Esophagus muscularis mucosa (tissue), 4 donors: ENCODE measurements at regions not wholly inside any gene's neighbourhood (a gene's known extent, or its start where the extent isn't known, plus 50 kb on each side); places are given as distances from the start of the nearest gene placed in this dataset.

Experiments
- DNase-seq: peaks from one replicate; pipeline ENCODE4 v3.0.0-alpha.2; 2017; ENCODE audit errors: extremely low spot score
- H3K27ac ChIP-seq, 4 donors: fragments of 200-600 bp; sonication (generic); replicated peaks in 1 of 4; 1 replicate in 3 of 4; 2 replicates in 1 of 4; pipeline ENCODE4 v1.5.1; 2016 to 2019; ENCODE audit warnings: mild to moderate bottlenecking in 1 of 4
- H3K27me3 ChIP-seq, 4 donors: fragments of 200-600 bp; sonication (generic); one replicate each; pipeline versions ENCODE4 v1.5.1 to v1.6.0; 2016 to 2019
- H3K36me3 ChIP-seq, 4 donors: fragments of 200-600 bp; sonication (generic); one replicate each; pipeline ENCODE4 v1.5.1; 2016 to 2019
- H3K4me1 ChIP-seq, 4 donors: fragments of 200-600 bp; sonication (generic); one replicate each; pipeline ENCODE4 v1.5.1; 2016 to 2019
- H3K4me3 ChIP-seq, 4 donors: fragments of 200-600 bp; sonication (generic); 1 replicate in 2 of 4; 2 replicates in 2 of 4; pipeline ENCODE4 v1.5.1; 2016 to 2019; ENCODE audit warnings: mild to moderate bottlenecking in 4 of 4, moderate library complexity in 1 of 4
- H3K9me3 ChIP-seq, 4 donors: fragments of 200-600 bp; sonication (generic); 1 replicate in 3 of 4; 2 replicates in 1 of 4; pipeline ENCODE4 v1.5.1; 2016 to 2019
- EP300 ChIP-seq: sonication (generic); formaldehyde crosslinking; IDR thresholded peaks from one replicate; pipeline ENCODE4 v1.6.1; 2017; ENCODE audit warnings: antibody characterized with exemption
- POLR2A ChIP-seq: fragments of 450-650 bp; IDR thresholded peaks from one replicate; pipeline ENCODE4 v1.6.1; 2017; ENCODE audit warnings: antibody characterized with exemption, moderate library complexity, mild to moderate bottlenecking, low read depth
- POLR2AphosphoS5 ChIP-seq, 2 donors: sonication (generic); formaldehyde crosslinking; IDR thresholded peaks; one replicate each; pipeline ENCODE4 v1.6.1; 2017; ENCODE audit warnings: antibody characterized with exemption in 2 of 2
- WGBS: methylation state at CpG from one replicate; pipeline ENCODE4 v1.1.5; 2018; 5-methylcytosine and 5-hydroxymethylcytosine counted together
- intact Hi-C: fragments of 100-400 bp; cut with DNase I; formaldehyde crosslinking; loops from one replicate; pipeline ENCODE4 v1.15.1; 2023
- TF ChIP-seq, protein P1 (sequence below), 3 experiments: fragments of 200-600 bp in 2 of 3; fragments of 450-650 bp in 1 of 3; sonication (generic) in 2 of 3; IDR thresholded peaks; one replicate each; pipeline ENCODE4 v1.5.1; 2017 to 2019; ENCODE audit warnings: antibody characterized with exemption in 3 of 3, mild to moderate bottlenecking in 2 of 3, moderate library complexity in 1 of 3

DNA sequence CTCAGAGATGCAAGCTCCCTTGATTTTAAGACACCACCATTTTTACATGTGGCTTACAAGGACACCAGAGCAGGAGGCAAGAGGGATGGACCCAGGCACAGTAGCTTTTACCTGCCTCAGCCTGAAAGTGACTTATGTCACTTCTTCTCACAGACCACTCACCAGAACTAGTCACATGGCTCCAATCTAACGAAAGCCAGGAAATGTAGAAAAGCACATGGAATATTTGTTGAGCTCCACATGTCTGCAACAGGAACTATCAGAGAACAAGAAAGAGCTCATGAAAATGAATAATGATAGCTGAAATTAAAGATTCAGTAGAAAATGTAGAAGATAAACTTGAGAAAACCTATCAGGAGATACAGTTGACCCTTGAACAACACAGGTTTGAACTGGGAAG, 69.4 kb downstream of the ZNF648 start:
- no peak for DNase-seq
- Histone ChIP-seq H3K27ac (no peak overlapping the region), H3K4me1 (peaks cover 0 to under 1% (median under 1%) of the 10 kb centered on the region in 4 donors), H3K36me3 (no peaks in the 10 kb centered on the region), H3K27me3 (no peaks in the 10 kb centered on the region), H3K9me3 (no peaks in the 10 kb centered on the region), H3K4me3 (no peak overlapping the region)
- 52% methylated on average over 1 of the region's 1 CpG for WGBS
- TF ChIP-seq POLR2A (no peak), POLR2AphosphoS5 (IDR thresholded peaks at IDR 0.05) (no peak), EP300 (no peak)
- TF ChIP-seq, protein P1, sequence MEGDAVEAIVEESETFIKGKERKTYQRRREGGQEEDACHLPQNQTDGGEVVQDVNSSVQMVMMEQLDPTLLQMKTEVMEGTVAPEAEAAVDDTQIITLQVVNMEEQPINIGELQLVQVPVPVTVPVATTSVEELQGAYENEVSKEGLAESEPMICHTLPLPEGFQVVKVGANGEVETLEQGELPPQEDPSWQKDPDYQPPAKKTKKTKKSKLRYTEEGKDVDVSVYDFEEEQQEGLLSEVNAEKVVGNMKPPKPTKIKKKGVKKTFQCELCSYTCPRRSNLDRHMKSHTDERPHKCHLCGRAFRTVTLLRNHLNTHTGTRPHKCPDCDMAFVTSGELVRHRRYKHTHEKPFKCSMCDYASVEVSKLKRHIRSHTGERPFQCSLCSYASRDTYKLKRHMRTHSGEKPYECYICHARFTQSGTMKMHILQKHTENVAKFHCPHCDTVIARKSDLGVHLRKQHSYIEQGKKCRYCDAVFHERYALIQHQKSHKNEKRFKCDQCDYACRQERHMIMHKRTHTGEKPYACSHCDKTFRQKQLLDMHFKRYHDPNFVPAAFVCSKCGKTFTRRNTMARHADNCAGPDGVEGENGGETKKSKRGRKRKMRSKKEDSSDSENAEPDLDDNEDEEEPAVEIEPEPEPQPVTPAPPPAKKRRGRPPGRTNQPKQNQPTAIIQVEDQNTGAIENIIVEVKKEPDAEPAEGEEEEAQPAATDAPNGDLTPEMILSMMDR (IDR thresholded peaks at IDR 0.05), result no peak
- intact Hi-C loops, result no loop called here

DNA sequence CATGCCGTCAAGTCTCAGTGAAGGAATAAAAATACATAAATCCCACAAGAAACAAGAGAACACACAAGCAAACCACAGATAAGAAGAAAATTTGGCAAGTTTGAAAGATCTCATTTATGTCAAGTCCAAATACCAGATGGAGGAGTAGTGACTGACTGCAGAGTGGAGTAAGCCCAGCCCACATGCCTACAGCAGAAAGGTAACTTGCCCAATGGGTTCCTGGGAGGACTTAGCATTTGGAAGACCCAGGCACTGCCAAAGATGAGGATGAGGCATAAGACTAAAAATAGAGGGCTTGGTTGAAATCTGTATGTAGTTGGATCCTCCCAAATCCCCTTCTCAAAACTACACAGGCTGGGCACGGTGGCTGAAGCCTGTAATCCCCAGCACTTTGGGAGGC, 70.8 kb downstream of the ZNF648 start:
- no peak for DNase-seq
- Histone ChIP-seq H3K36me3 (no peaks in the 10 kb centered on the region), H3K4me1 (peaks cover 0 to 8% (median 3%) of the 10 kb centered on the region in 4 donors), H3K4me3 (no peak overlapping the region), H3K27ac (no peak overlapping the region), H3K27me3 (no peaks in the 10 kb centered on the region), H3K9me3 (no peaks in the 10 kb centered on the region)
- TF ChIP-seq, protein P1 (IDR thresholded peaks at IDR 0.05), result no peak
- no peak for TF ChIP-seq EP300
- no peak for TF ChIP-seq POLR2AphosphoS5 (IDR thresholded peaks at IDR 0.05)
- TF ChIP-seq POLR2A, result no peak
- 95% methylated on average over 2 of the region's 2 CpGs for WGBS
- intact Hi-C loops, result no loop called here

DNA sequence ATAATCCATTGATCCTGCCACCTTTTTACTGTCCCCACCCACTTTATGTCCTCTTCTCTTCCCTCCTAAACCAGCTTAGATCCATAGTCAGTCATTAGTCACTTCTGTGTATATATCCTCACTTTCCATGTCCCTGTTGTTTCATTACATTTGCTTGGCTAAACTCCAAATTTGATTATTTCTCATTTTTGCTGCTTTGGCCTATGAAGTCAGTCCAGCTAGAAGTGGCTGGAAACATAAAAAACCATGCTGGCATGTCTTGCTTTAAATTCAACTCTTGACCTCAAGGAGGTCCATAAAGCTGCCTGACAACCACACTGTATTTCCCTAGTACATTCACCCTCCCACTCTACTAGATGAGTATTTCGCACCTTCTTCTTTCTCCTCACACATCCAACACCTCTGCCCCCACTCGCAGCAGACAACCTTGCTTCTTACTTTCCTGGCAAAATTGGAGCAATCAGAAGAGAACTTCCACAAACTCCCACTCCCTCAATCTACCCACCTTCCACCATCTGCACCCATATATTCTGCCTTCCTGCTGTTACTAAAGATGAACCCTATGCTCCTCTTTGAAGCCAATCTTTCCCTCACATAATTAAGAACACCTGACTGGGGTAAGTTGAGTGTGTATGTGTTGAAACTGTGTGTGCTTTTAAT, 72.1 kb downstream of the ZNF648 start:
- DNase-seq, result no peak
- Histone ChIP-seq H3K9me3 (no peaks in the 10 kb centered on the region), H3K27me3 (no peaks in the 10 kb centered on the region), H3K4me1 (peaks cover 0 to 8% (median 3%) of the 10 kb centered on the region in 4 donors), H3K4me3 (no peak overlapping the region), H3K27ac (no peak overlapping the region), H3K36me3 (no peaks in the 10 kb centered on the region)
- TF ChIP-seq POLR2A, result no peak
- TF ChIP-seq POLR2AphosphoS5 (IDR thresholded peaks at IDR 0.05), result no peak
- no peak for TF ChIP-seq EP300
- TF ChIP-seq, protein P1 (IDR thresholded peaks at IDR 0.05), result no peak
- WGBS, result 88% methylated on average over 2 of the region's 2 CpGs
- intact Hi-C loops, result no loop called here

DNA sequence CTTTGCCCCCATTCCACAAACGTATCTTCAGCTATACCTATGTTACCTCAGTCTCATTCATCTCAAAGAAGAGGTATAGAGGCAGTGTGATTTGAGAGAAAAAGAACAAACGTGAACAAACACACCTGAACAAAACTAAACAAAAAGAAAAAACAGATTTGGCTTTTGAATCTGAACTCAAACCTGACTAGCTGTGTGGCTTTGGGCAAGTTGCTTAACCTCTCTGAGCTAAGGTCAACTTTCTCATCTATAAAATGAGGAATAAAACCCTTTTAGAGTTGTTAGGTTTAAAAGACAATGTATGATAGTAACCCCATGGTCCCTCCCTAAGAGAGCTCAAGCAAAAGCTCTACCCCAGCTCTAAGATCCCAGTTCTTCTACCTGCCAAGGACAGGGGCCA, 73.5 kb downstream of the ZNF648 start:
- intact Hi-C loops, result no loop called here
- no peak for TF ChIP-seq POLR2A
- TF ChIP-seq EP300, result no peak
- no peak for TF ChIP-seq POLR2AphosphoS5 (IDR thresholded peaks at IDR 0.05)
- TF ChIP-seq, protein P1 (IDR thresholded peaks at IDR 0.05), result no peak
- no peak for DNase-seq
- no peaks in the 10 kb centered on the region for H3K9me3 ChIP-seq
- H3K27ac ChIP-seq, result no peak overlapping the region
- H3K27me3 ChIP-seq, result no peaks in the 10 kb centered on the region
- peaks cover 0 to 8% (median 3%) of the 10 kb centered on the region in 4 donors for H3K4me1 ChIP-seq
- no peaks in the 10 kb centered on the region for H3K36me3 ChIP-seq
- no peak overlapping the region for H3K4me3 ChIP-seq
- 86% methylated on average over 2 of the region's 2 CpGs for WGBS
